Mucosa of descending colon (tissue), 3 donors: ENCODE measurements at regions not wholly inside any gene's neighbourhood (a gene's known extent, or its start where the extent isn't known, plus 50 kb on each side); places are given as distances from the start of the nearest gene placed in this dataset.

Experiments used
- ATAC-seq: fragments of 200-7000 bp; cut with Tn5 transposase; one replicate; pipeline ENCODE4 v1.9.1; 2020; ENCODE audit warnings: mild to moderate bottlenecking, moderate library complexity
- DNase-seq, 3 donors: peaks; one replicate each; pipeline ENCODE4 v3.0.0-alpha.2; 2020
- H3K36me3 ChIP-seq: fragments of 200-600 bp; one replicate; pipeline ENCODE4 v1.8.0; 2021; ENCODE audit warnings: low read depth, mild to moderate bottlenecking
- H3K4me1 ChIP-seq: fragments of 200-600 bp; one replicate; pipeline ENCODE4 v1.8.0; 2021; ENCODE audit warnings: low read depth, mild to moderate bottlenecking
- H3K4me3 ChIP-seq: fragments of 200-600 bp; one replicate; pipeline ENCODE4 v1.8.0; 2021; ENCODE audit warnings: mild to moderate bottlenecking
- H3K9me3 ChIP-seq: fragments of 200-600 bp; one replicate; pipeline ENCODE4 v1.8.0; 2021; ENCODE audit warnings: mild to moderate bottlenecking
- CTCF ChIP-seq: fragments of 200-600 bp; IDR thresholded peaks from one replicate; pipeline ENCODE4 v1.8.0; 2022; ENCODE audit warnings: antibody characterized with exemption, mild to moderate bottlenecking
- intact Hi-C, 2 donors: fragments of 100-400 bp; cut with DNase I in 1 of 2; cut with micrococcal nuclease in 1 of 2; formaldehyde crosslinking; loops; one replicate each; pipeline versions ENCODE4 v1.11.0 to v1.11.1; 2022; cut with DNase I, micrococcal nuclease
- donor health status: DM: no; HTN: no; CAD: no; lungs with moderate emphysema.
- donor health status: DM: no; HTN: no; CAD: no.
- donor health status: DM: no; HTN: yes; CAD: no.

GRCh38 chr9:28699632-28700031 lies 1126.4 kb upstream of the C9orf72 start:
- Histone ChIP-seq H3K4me3 (no peak overlapping the region), H3K9me3 (peaks cover 21% of the 10 kb centered on the region), H3K36me3 (no peaks in the 10 kb centered on the region), H3K4me1 (no peaks in the 10 kb centered on the region)
- intact Hi-C loops = no loop called here
- no peak for TF ChIP-seq CTCF
- ATAC-seq (no peak), DNase-seq (no peak)

GRCh38 chr9:28707616-28708015 lies 1134.3 kb upstream of the C9orf72 start:
- no peak for TF ChIP-seq CTCF
- ATAC-seq (no peak), DNase-seq (no peak)
- Histone ChIP-seq H3K9me3 (no peaks in the 10 kb centered on the region), H3K36me3 (no peaks in the 10 kb centered on the region), H3K4me3 (no peak overlapping the region), H3K4me1 (no peaks in the 10 kb centered on the region)
- intact Hi-C loops = no loop called here

- intact Hi-C loops = no loop called here
- ATAC-seq = no peak
These were observed 1140.9 kb upstream of the C9orf72 start for GRCh38 chr9:28714188-28714587.

GRCh38 chr9:28718226-28718625 lies 1144.9 kb upstream of the C9orf72 start:
- H3K4me3 ChIP-seq = no peak overlapping the region
- ATAC-seq = no peak
- no peaks in the 10 kb centered on the region for H3K9me3 ChIP-seq
- no peak for TF ChIP-seq CTCF
- H3K36me3 ChIP-seq = no peaks in the 10 kb centered on the region
- no peaks in the 10 kb centered on the region for H3K4me1 ChIP-seq
- intact Hi-C loops = no loop called here
- no peak for DNase-seq

More at GRCh38 chr9:28714188-28714587, 1140.9 kb upstream of the C9orf72 start:
- no peak for DNase-seq
- Histone ChIP-seq H3K36me3 (no peaks in the 10 kb centered on the region), H3K4me1 (no peaks in the 10 kb centered on the region), H3K4me3 (no peak overlapping the region), H3K9me3 (no peaks in the 10 kb centered on the region)
- no peak for TF ChIP-seq CTCF

GRCh38 chr9:28720746-28721145 lies 1147.5 kb upstream of the C9orf72 start:
- no peak overlapping the region for H3K4me3 ChIP-seq
- ATAC-seq (no peak), DNase-seq (no peak)
- H3K9me3 ChIP-seq = no peaks in the 10 kb centered on the region
- intact Hi-C loops = no loop called here
- no peaks in the 10 kb centered on the region for H3K36me3 ChIP-seq
- no peaks in the 10 kb centered on the region for H3K4me1 ChIP-seq
- TF ChIP-seq CTCF = no peak

GRCh38 chr9:28730111-28730510 lies 1156.8 kb upstream of the C9orf72 start:
- H3K4me1 ChIP-seq = no peaks in the 10 kb centered on the region
- intact Hi-C loops = no loop called here
- H3K4me3 ChIP-seq = no peak overlapping the region
- no peaks in the 10 kb centered on the region for H3K9me3 ChIP-seq
- H3K36me3 ChIP-seq = no peaks in the 10 kb centered on the region
- no peak for TF ChIP-seq CTCF
- DNase-seq (no peak), ATAC-seq (no peak)
